GM18873 (cell line): ENCODE measurements at regions not wholly inside any gene's neighbourhood (a gene's known extent, or its start where the extent isn't known, plus 50 kb on each side); places are given as distances from the start of the nearest gene placed in this dataset.
"Not testable (repeated sequence)": the region's sequence is repeated elsewhere in the genome, so short reads cannot be mapped to it uniquely, and the experiment has no call there.

Source experiments
- ATAC-seq: cut with Tn5 transposase; IDR thresholded peaks from one replicate; pipeline ENCODE4 v1.9.1; 2021; ENCODE audit warnings: mild to moderate bottlenecking, moderate library complexity, moderate number of reproducible peaks; ENCODE audit not compliant: unreplicated experiment, low FRiP score

DNA sequence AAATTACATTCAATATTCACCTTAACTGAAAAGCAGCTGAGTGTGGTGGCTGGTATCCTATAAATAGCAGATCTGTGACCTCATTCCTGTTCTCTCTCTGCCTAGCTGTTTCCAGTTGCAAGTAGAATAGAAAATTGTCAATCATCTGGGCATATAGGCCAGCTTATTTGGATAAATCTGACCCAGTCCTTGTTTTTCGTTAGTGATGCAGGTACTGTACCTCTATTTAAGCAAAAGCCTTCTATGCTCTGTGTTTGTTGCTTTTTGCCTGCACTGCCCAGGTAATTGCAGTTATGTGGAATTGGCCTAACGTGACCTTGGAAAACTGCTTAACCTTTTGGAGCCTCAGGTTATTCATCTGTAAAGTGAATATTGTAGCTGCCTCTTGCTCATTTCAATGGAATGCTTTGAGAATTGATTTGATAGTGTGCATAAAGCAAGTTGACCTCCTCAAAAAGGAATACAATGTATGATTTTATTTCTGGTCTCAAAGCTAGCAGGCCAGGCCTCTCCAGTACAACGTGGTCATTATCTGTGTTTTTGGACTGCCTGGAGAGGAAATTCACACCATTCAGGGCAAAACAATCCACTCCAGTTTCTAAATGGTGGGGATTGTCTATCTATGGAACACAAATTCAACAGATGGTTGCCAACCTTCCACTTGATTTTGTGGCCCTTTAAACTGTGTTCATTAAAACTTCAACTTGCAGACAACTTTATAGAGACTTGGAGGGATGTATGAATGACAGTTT is 508.7 kb upstream of the CITED2 start:
- ATAC-seq, result no peak

GRCh38 chr6:139882234-139882633 is 507.8 kb upstream of the CITED2 start:
- no peak for ATAC-seq

DNA sequence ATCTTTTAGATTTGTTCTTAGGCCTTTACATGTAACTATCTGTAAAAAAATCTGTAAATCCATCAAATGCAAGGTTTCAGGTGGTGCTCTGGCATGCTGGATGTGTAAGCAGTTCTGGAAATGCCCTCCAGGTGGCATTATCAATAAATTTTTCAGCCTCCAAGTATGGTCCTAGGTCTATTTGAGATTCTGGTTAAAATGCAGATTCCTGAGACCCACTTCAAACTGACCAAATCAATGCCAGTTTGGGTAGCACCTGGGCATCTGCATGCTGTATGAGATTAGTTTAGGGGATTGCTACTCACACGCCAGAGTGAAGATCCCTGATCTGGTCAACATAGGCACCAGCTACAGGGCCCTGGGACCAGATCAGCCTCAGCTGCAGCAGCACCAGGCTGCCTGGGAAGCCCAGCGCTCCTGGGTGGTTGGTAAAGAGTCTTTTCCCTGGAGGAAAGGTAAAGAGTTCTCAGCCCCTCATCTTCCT is 507.3 kb upstream of the CITED2 start:
- ATAC-seq, result peak; percentile 80

DNA sequence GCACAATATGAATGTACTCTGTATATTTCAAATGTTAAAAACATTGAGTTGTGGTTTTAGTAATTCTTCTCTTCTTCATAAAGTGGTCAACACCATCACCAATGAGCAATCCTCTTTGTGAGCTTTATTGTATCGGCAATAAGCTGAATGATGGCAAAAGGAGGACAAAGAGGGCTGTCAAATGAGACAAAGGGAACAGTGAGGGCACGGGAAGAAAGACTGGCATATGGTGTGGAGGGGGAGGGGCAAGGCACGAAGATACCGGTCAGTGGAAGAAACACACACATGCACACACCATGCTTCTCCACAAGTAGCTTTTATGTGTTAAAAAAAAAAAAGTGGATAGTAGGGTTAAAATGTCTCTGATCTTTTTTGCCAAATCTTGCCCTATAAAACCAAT is 506.8 kb upstream of the CITED2 start:
- no peak for ATAC-seq

- ATAC-seq, result no peak
Measured at GRCh38 chr6:139879823-139880356, 505.4 kb upstream of the CITED2 start.

DNA sequence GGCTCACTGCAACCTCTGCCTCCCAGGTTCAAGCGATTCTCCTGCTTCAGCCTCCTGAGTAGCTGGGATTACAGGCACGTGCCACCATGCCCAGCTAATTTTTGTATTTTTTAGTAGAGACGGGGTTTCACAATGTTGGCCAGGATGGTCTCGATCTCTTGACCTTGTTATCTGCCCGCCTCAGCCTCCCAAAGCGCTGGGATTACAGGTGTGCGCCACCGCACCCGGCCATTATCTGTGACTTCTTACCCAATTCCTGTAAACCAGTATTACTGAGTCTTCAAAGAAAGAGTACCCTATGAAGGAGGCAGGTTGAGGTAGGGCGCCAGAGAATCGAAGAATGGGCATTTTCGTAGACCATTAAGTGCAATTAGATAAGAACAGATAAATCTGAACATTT is 504.8 kb upstream of the CITED2 start:
- not testable (repeated sequence) for ATAC-seq

DNA sequence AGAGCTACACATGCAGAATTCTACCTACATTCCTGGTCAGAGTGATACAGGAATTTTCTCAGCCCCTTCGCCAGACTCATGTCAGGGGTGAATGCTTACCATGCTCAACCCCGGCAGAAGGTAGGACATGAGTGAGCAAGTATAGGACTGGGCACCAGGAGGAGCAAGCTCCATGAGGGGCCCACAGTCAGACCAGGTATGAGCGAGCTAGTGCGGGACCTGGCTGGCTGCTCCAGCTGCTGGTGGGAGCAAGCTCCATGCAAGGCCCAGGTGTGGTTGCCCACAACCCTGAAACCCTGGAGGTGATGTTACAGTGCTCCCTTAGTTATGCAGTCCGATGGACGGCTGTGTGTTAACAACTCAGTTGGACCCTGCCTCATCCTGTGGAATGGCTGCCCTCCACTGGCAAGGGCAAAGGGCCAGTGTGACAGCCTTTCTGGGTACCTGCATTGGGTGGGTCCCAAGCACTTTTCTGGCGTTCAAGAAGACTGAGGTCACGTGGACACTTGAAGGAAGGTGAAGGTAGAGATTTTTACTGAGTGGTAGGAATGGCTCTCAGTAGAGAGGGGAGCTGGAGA is 503.5 kb upstream of the CITED2 start:
- ATAC-seq, result no peak

DNA sequence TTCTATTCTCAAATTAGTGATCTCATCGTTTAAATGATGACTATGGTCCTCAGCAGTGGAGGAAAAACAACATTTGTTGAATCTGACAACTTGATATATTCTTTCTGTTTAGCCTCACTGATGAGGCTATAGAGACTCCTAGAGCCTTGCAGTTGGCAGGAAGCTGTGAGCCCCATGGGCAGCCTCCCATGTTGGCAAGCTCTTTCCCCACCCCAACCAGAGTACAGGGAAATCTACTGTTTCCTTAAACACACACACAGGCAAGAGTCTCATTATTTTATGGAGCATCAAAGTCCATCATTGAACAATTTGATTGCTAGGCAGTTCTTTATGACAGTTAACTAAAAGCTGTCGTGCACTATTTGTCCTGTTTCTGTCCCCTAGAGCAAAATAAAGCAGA is 498.2 kb upstream of the CITED2 start:
- ATAC-seq, result no peak

GRCh38 chr6:139871803-139872510 is 497.5 kb upstream of the CITED2 start:
- ATAC-seq, result no peak

DNA sequence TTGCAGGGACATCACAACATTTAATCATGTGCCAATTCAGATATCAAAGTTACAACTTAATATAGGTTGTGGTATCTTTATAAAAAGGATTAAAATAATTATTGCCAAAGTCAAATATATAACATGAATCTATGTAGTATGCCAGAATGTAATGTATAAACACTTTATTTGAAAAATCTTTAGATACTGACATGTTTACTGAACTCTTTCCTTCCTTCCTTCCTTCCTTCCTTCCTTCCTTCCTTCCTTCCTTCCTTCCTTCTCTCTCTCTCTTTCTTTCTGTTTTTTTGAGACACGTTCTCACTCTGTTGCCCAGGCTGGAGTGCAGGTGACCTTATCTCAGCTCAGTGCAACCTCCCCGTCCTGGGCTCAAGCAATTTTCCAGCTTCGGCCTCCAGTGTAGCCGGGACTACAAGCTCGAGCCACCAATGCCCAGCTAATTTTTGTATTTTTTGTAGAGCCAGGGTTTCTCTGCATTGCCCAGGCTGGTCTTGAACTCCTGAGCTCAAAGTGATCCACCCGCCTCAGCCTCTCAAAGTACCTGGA is 496.8 kb upstream of the CITED2 start:
- ATAC-seq, result no peak

- ATAC-seq, result no peak
Measured at GRCh38 chr6:139868576-139868975, 494.1 kb upstream of the CITED2 start.

GRCh38 chr6:139863964-139864363 is 489.5 kb upstream of the CITED2 start:
- ATAC-seq, result no peak

DNA sequence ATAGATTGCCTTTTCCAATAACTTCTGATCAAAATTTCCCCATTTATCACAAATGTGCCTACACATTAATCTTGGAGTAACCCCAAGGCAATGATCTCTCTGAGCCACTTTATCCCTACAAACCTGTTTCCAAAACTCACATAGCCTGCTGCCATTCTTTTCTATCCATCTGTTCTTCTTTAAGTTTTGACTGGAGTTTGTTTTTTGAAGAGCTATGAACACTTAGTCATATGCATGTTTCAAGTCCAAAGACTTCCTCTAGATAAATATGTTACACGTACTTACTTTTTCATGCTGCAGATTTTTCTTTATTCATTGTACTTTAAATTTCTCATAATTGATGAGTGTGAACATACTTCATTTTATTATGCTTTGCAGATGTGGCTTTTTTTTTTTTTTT is 488.9 kb upstream of the CITED2 start:
- ATAC-seq, result no peak

GRCh38 chr6:139862311-139862710 is 487.9 kb upstream of the CITED2 start:
- ATAC-seq, result no peak

DNA sequence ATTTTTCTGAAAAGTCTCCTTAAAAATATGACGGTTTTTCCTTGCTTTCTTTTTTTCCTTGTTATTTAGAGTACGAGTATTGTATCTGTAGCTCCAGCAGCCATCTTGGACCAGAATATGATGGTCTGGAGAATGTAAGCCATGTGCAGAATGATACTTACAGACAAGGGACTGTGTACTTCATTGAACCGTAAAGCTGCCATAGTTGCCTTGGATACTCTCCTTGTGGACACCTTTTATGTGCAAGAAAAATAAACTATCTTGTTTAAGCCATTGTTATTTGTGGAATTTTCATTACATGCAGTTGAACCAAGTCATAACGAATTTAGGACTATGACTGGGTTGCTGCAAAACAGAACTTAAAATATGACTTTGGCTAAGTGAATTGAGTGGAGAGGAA is 485.8 kb upstream of the CITED2 start:
- ATAC-seq, result no peak

- no peak for ATAC-seq
Measured at GRCh38 chr6:139858429-139858828, 484.0 kb upstream of the CITED2 start.

- no peak for ATAC-seq
Measured at GRCh38 chr6:139857143-139857542, 482.7 kb upstream of the CITED2 start.

GRCh38 chr6:139856562-139856961 is 482.1 kb upstream of the CITED2 start:
- no peak for ATAC-seq

DNA sequence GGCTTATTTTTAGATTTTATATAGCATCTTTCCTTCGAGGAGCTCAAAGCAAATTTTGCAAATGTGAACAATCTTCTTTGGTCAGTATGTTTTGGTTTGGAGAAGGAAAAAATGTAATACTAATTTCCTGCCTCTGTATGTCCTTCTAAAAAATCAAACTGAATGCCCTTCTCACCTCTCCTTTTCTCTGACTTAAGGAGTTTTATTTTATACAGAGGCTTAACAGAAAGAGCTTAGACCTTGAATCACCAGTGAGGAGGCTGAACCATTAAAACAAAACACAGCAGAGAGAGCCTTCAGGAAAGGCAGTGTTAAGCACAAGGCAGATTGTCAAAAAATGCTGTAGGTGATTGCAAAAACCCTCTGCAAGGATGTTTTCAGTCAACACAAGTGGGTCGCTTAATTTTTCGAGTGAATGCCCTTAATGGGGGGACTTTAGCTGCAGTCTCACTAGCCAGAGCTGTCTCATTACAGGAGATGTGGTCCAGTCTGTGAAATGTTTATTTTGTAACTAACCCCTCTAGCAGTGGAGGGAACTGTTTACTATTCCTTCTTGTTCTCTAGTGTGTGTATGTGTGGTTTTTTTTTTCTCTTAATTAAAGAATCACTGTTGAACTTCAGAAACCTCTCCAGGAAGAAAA is 481.3 kb upstream of the CITED2 start:
- no peak for ATAC-seq

DNA sequence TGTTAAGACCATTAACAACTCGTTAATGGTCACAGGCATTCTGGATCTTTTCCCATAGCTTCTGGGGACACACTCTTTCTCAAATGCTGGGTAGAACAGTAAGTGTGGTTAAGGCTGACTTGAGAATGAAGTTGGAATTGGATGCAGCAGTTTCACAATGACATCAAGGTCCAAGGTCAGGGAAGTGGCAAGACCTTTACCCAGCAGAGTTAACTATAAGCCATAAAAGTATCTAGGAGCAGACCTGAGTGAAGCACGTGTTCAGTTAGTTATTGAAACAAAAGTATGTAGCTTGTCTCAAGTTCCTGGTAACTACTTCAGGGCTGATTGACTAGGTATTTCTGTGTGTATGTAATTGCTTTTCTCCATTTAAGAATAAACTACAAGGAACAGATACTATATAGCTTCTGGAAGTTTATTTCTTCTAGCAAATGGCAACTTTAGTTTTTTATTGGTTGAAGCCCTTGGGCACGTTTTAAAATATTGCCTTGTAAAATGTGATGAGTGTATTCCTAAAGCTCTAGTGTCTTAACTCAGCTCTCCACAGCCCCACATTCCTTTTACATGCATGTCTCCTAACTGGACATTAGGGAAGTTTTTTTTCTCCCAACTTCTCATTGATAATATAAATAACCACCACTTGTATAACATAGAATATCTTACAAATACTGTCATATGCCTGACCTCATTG is 479.0 kb upstream of the CITED2 start:
- no peak for ATAC-seq
